Amygdala (tissue), 56 donors: ENCODE measurements at regions not wholly inside any gene's neighbourhood (a gene's known extent, or its start where the extent isn't known, plus 50 kb on each side); places are given as distances from the start of the nearest gene placed in this dataset.
"Not testable (repeated sequence)": the region's sequence is repeated elsewhere in the genome, so short reads cannot be mapped to it uniquely, and the experiment has no call there.

Experiments used
- DNase-seq, 56 donors: peaks; one replicate each; lab custom pipeline; 2025; lab: John Stamatoyannopoulos, UW

DNA sequence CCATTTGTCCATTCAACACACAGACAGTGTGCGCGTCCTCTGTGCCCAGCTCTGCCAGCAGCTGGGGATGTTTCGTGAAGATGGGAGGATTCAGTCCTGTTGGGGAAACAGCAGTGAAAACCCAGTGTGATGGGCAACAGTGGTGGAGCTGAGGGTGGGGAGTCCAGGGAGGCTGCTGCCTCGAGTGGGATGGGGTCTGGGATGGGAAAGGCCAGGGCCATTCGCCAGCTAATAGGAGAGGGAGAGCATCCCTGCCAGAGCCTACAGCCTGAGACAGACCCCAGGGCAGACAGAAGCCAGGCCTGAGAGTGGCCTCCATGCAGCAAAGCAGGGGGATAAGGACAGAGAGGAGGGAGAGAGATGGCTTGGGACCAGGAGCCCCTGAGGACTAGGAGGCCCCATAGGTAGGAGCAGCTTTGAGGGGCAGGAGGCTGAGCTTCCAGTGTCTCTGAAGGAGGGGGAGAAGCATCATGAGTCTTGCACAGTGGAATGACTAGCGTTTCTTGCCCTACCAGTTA lies 252.6 kb downstream of the NPHP4 start:
- DNase-seq: no peak

DNA sequence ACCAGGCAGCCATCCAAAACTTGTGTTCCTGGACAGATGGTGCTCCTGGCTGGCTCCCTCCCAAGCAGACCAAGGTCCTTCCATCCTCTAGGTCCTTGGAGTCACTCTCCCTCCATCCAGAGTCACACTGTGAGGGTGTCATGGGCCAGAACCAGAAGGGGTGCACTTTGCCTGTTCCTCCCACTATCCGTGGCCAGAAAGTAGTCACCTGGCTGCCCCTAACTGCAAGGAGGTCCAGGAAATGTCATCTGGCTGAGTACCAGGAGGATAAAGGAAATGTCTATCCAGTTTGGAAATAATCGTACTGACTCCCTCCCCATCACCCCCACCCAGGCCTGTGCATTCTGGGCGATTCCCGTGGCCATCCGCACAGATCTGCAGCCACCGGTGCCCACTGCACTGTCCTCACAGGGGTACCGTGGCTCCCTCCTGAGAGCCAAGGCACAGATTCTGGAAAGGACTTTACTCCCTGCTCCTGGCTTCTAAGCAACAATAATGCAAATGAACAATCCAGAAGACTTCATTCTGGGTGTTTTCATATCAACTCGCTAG lies 253.2 kb downstream of the NPHP4 start:
- DNase-seq: no peak

DNA sequence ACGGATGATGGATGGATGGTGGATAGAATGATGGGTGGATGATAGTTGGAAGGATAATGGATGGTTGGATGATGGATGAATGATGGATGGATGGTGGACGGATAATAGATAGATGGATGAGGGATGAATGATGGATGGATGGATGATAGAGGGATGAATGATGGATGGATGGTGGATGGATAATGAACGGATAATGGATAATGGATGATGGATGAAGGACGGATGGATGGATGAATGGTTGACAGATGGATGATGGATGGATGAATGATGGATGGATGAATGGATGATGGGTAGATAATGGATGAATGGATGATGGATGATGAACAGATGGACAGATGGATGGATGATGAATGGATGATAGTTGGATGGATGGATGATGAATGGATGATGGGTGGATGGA lies 255.1 kb downstream of the NPHP4 start:
- DNase-seq: no peak

DNA sequence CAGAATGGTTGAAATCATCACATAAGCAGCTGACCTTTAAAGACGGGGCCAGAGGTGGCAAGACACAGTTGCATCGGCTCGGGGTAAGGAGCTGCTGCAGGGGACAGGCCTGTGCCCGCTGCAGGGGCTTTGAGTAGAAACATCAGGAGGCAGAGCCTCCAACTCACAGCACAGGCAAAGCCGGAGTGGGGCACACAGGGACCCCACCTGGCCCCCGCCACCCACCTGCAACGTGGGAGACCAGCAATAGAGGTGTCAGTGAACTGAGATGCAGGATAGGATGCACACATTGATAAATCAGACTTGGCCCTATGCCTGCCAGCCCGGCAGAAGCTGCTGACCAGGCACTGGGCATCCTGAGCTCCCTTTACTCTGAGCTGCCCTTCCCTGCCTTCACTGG lies 257.2 kb downstream of the NPHP4 start:
- no peak for DNase-seq

DNA sequence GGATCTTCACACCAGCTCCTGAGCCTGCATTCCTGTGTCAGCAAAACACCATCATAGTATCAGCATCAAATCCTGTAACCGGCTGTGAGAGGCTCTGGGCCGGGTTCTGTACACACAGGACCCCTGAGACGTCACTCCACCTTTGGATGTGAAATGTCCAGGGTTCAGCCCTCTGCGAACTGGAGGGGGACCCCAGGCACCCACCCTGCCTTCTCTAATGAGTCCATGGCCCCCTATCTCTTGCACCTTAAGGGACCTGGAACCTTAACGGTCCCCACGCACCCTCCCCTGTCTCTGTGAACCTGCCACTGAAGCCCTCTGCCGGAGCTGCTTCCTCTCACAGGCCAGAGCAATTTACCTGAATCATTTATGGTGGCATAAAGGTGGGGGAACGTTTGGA lies 257.8 kb downstream of the NPHP4 start:
- no peak for DNase-seq

DNA sequence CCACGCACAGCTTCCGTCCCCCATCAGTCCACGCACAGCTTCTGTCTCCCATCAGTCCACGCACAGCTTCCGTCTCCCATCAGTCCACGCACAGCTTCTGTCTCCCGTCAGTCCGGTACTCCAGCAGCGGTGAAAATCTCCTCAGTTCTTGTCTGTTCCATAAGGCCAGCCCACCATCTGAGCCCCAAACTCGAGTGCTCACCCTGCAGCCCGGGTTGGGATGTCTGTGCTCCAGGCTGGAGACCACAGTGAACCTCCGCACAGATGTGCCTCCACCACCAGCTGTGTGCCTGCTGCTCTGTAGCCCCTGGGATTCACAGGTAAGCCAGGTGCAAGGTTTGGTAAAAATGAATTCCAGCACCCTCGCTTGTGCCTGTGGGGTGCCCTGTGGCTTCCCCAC lies 258.6 kb downstream of the NPHP4 start:
- DNase-seq: no peak

DNA sequence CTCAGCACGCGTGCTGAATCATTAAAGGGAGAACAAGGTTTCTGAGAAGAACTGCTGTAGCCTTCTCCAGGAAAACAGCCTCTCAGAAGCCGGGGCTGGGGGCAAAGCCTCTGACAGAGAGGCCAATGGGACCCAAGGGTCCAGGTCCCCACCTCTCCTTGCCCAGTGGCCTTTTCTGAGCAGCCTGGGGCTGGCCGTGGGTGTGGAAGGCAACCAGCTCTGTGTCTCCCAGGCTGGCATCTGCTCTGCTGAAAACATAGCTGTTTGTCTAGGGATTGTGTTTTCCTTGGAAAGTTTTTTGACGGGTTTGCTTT lies 261.2 kb downstream of the NPHP4 start:
- no peak for DNase-seq

DNA sequence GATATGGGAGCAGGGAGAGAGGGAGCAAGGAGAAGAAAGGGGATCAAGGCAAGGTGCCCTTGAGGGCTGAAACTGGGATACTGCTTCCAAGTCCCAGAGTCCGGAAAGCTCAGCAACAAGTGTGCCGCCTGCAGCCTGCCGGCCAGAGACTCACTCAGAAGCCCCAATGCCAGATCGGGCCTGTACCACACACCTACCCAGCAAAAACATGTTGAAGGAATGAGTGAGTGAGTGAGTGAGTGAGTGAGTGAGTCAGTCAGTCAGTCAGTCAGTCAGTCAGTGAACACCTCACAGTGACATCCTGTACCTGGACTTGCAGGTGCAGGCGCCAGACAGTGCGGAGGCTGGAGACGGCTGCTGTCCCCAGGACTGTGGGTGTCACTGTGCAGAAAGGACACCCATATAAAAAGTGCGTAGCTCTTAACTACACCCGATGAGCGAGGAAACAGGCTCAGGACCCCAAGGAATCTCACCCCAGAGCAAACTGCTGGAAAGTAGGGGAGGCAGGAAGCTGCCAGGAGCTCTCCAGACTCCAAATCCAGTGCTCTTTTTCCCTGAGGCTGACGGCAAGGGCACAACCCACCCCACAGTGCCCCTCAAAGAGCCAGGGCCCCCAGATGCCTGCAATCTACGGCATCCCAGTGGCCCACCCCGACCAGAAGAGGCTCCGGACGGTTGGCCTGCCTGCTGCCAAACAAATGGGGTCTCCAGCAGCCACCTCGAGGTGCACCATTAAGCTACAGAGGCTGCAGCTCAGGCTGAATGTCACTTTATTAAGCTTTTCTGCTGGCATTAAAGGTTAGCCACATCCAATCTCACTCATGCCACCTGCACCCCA lies 261.7 kb downstream of the NPHP4 start:
- no peak for DNase-seq

DNA sequence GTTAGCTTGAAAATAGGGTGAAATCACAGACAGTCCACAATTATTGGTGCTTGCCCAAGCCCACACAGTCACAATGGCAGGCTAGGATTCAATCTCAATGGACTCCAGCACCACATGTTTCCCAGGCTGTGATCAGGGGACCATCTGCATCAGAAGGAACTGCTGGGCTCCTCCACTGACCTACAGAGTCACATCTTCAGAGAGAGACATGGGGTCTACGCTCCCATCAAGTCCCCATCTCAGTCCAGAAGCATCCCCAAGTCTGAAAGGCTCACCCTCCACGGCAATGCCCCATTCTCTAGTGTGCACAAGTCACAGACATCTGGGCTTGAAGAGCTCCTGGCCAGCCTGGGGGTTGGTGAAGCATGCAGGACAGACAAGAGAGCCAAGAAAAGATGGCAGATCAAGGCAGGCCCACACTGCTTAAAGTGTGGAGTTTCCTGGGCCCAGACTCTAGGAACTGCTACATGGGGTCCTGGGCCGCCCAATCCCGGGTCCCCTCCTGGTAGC lies 262.5 kb downstream of the NPHP4 start:
- DNase-seq: no peak

DNA sequence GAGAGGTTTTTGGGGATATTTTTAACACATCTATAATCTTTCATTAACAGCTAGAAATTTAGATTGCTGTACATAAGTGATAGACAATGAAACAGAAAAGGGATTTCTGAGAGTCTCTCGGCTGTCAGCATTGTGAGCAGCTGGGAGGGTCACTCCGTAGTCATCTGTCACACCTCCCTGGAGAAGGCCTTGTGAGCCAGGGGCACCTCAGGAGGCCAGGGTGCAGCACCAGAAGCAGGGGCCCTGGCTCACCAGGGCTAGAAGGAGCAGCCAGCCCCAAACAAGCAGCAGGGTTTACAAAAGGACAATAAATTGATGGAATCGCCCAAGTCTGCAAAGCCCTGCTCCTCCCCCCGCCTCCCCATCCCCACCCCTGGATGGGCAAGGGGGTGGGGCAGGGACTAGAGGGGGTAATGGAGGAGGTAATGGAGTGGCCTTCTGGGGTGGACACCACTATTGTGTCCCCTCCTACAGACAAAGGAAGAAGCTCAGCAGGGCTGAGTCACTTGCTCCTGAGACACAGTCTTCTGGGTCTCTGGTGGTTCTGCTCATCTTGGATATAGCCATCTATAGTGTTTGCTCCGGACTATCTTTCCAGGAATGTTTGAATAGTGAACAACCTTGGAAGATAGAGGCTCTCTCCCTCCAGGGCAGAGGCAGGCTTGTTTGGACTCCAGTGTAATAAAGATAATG lies 263.4 kb downstream of the NPHP4 start:
- DNase-seq: no peak

DNA sequence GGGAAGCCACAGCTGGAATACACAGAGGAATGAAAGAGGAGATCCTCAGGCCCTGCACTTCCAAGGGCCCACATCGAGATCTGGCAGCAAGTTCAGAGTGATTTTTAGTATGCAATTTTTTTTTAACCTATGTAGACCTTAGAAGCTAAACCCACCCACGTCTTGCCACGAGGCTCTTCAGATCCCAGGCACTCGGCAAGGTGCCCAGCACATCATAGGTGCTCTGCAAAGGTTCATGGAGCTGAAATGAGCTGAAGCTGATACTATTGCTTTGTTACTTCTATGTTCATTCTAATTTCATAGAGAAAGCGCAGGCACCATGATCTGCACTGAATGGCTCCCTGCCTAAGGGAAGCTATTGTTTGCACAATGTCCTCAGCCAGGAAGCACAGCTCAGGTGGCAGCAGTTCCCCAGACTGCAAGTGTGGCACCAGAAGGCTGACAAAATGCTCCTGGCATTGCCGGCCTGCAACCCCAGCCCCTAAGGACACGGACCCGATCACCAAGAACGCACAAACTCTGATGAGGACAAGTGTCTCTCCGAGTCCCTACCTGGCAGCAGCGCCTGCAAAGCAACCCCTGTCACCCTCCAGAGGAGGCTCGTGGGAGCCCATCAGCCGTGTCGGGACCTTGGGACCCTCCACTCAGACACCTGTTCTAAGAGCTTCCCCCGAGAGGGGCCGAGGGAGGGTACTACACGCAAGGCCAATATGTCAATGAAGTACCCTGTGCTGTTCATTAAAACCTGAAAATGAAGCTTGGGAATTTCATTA lies 264.2 kb downstream of the NPHP4 start:
- no peak for DNase-seq

DNA sequence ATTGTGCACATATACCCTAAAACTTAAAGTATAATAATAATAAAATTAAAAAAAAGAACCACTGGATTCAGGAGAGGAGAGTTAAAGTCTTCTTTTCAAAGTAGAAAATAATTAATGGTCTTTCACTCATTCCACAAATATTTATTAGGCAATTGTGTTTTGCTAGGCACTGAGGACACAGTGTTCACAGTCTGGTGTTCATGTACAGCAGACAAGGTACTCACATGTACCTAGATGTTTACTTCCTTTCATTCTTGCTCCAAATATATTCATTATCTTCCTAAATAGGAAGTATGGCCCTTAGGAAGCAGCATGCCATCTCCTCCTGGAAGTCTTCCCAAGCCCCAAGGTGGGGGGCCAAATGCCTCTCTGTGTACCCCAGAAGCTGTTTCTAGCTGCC lies 265.0 kb downstream of the NPHP4 start:
- DNase-seq: no peak

DNA sequence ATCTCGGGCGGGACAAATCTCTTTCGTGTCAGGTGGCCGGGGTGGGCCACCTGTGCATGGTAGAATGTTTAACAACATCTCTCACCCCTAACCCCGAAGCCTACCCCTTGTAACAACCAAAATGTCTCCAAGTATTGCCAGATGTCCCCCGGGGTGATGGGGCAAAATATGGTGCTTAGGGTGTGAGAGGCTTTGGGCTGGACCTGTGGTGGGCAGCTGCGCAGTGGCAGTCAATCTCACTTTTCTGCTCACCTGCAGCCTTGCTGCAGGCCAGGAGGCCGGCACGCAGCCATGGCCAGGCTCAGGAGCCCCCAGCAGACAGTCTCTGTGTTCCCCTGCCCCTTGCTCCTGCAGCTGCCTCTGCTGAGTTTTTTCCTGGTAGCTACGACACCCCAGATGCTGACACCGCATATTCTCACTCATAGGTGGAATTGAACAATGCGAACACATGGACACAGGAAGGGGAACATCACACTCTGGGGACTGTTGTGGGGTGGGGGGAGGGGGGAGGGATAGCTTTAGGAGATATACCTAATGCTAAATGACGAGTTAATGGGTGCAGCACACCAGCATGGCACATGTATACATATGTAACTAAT lies 265.5 kb downstream of the NPHP4 start:
- not testable (repeated sequence) for DNase-seq

DNA sequence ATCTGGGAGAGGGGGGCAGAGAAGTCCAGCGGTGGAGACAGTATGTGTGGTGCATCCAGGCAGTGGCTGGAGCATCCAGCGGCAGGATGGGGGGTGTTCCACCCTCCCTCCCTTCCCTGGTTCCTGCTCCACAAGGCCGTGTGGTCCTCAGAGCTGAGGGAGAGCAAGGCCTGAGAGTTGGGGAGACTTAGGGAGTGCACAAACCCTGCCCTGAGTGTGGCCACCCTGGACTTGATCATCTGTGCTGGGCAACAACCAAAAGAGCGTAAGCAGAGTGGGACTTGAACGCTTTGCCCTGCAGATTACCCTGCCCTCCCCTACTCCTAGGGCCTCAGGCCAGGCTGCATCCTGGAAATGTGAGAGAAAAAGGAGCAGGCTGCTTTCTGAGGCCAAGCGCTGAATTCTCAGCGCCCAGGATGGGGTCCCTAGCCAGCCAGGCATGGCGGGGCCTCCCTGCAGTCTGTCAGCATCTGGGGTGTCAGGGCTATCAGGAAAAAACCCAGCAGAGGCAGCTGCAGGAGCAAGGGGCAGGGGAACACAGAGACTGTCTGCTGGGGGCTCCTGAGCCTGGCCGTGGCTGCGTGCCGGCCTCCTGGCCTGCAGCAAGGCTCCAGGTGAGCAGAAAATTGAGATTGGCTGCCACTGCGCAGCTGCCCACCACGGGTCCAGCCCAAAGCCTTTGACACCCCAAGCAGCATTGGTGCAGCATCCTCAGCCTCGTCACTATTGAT lies 266.2 kb downstream of the NPHP4 start:
- no peak for DNase-seq

DNA sequence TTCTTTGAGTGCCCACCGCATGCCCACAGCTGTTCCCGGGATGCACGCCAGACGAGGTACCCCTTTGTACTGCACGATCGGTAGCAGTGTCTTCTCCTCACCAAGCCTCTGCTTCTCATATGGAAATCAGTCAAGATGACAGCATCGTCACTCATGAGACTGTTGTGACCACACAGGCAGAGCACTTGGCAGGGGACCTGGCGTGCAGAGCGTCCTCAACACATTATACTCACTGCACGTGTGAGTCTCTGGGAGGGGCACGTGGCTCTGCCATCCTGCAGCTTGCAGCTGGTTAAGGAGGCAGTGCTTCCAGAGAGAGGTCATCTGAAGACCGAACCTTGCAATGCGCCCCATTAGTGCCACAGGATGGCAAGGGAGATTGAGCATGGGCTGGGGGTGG lies 266.8 kb downstream of the NPHP4 start:
- no peak for DNase-seq

DNA sequence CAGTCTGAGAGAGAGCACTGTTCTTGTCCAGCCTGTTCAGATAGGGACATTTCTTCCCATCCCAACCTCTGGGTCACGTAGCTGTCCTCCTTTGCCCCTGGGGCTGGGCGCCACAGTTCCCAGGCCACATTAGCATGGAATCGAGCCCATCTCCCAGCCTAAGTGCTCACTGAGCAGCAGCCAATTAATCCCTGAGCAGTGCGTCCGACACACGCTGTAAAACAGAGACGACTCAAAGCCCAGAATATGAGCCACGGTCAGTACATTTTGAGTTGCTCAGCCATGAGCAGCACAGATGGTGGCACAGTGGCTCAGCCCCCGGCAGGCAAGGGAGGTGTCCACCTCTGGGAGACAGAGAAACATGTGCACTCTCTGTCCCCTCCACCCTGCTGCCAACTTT lies 267.4 kb downstream of the NPHP4 start:
- DNase-seq: no peak

DNA sequence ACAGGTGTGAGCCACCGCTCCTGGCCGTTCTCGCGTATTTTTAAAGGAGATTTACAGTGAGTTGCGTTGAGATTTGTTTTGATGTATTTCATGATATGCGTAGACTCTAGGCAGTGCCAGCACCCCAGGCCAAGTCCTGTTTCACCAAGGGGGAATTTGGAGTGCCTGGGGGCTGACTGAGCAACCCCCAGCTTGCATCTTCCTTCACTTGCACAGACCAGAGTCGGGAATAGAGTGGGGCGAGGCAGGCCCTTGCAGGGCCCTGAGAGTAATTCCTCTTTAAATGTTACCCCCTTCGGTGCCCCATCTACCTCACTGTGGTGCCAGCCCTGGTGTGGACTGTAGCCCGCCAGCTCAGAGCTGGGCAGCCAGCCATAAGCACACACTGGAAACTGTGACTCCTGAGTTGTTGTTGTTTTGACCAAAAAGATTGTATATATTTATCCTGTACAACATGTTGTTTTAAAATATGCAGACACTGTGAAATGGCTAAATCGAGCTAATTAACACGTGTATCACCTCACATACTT lies 269.5 kb downstream of the NPHP4 start:
- no peak for DNase-seq

DNA sequence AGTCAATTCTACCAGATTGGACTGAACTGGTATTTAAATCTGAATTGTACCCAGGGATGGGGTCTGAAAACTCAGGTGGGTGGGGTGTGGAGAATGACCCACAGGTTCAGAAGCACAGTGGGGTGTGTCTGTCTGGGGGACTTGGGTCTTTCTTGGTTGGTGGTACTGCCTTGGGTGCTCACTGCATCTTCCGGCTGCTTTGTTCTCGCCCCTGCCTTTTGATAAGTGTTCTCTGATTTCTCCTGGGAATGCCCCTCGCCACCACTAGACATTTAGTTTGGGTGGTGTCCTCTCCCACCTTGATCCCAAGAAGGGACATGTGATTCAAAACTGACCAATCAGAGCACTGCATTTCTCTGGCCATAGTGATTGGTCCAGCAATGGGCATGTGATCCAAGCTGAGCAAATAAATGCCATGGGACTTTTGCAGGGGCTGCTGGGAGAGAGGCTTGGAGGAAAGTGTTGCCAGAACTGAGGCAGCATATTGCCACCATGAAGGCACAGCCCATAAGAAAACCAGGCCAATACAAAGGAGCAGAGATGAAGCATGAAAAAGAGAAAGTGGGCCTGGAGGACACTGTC lies 270.5 kb downstream of the NPHP4 start:
- no peak for DNase-seq

DNA sequence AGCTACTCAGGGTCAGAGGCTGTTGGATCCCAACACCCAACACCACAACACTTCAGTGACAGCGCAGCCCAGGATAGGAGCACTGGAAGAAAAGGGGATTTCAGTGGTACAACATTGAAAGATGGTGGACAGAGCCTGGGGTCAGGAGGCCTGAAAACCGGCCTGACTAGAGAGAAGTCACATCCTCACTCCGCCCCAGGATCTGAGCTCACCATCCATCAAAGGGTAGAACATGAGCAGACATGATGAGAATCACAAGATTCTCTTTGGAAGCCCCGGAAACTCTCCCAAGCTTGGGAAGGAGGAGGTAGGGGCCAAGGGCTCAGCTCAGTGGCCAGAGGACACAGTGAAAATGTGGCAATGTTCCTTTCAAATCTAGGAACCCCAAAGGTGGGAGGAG lies 271.3 kb downstream of the NPHP4 start:
- no peak for DNase-seq
